ENCODE measurements at regions not wholly inside any gene's neighbourhood (a gene's known extent, or its start where the extent isn't known, plus 50 kb on each side); places are given as distances from the start of the nearest gene placed in this dataset.

DNA sequence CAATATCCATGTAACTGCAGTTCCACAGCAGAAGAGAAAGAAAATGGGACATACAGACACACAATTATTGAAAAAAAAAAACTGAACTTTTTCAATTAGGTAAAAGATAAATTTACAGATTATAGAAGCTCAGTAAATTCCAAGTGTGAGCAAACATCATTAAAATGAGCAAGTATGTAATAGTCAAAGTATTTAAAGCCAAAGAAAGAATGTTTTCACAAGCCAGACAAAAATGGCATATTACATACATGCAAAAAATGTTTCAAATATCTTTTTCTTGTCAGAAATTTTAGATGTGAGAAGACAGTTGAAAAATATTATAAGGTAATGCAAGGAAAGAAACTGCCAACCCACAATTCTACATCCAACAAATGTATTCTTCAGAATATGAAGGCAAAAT lies 150.2 kb upstream of the AKR1E2 start:
- Histone ChIP-seq H3K4me1 (ENCODE audit: insufficient read depth) (peaks cover 11% of the 10 kb centered on the region), H3K9me2 (replicated peaks; ENCODE audit: insufficient read depth) (no peaks in the 10 kb centered on the region), H3K27me3 (no peaks in the 10 kb centered on the region), H3K79me2 (no peaks in the 10 kb centered on the region), H3K36me3 (replicated peaks; ENCODE audit: insufficient read depth, low read depth) (no peaks in the 10 kb centered on the region), H4K20me1 (ENCODE audit: insufficient read depth, poor library complexity, severe bottlenecking) (no peaks in the 10 kb centered on the region), H3K9me3 (ENCODE audit: low read depth) (no peaks in the 10 kb centered on the region), H3K27ac (no peak overlapping the region), H3K4me3 (no peak overlapping the region), H3K4me2 (no peak overlapping the region), H2AFZ (no peak overlapping the region)
- TF ChIP-seq EZH2phosphoT487 (IDR thresholded peaks at IDR 0.05; ENCODE audit: low read depth, severe bottlenecking, unreplicated experiment) (no peak), EZH2 (IDR thresholded peaks at IDR 0.05; ENCODE audit: borderline replicate concordance) (no peak)
- TF ChIP-seq, protein P1, sequence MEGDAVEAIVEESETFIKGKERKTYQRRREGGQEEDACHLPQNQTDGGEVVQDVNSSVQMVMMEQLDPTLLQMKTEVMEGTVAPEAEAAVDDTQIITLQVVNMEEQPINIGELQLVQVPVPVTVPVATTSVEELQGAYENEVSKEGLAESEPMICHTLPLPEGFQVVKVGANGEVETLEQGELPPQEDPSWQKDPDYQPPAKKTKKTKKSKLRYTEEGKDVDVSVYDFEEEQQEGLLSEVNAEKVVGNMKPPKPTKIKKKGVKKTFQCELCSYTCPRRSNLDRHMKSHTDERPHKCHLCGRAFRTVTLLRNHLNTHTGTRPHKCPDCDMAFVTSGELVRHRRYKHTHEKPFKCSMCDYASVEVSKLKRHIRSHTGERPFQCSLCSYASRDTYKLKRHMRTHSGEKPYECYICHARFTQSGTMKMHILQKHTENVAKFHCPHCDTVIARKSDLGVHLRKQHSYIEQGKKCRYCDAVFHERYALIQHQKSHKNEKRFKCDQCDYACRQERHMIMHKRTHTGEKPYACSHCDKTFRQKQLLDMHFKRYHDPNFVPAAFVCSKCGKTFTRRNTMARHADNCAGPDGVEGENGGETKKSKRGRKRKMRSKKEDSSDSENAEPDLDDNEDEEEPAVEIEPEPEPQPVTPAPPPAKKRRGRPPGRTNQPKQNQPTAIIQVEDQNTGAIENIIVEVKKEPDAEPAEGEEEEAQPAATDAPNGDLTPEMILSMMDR (IDR thresholded peaks at IDR 0.05; ENCODE audit: poor library complexity) = no peak
- DNase-seq (ENCODE audit: low spot score) = no peak

DNA sequence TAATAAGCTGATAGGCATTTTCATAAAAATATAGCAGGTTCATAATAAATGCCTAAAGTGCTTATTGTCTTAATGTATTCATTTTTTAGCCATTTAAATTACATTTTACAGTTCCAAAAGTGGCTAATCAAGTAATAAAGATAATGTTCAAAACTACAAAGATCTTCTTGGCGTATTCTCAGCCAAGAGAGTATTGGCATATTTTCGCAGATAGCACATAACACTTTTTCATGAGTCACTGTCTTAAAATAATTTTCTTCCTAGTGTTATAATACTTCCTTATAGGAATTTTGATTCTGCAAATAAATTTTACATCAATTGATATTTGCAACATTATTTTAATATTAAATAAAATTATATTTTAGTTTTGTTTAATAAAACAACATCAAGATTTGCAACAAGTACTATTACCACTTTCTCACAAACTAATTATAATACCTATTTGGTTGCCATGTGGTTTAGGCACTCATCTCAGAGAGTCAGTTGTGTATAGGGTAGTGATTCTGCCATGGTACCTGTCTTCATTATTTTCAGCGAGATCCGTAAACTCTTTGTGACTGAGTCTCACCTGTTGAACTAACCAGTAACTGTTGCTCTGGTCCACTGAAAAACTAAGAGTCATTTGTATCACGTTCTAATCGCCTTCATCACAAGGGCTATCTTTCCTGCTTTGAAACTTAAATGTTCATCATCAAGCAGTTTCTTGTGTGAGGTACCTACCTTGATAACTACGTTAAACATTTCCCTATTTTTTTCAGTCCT lies 152.5 kb upstream of the AKR1E2 start:
- H3K9me2 ChIP-seq (replicated peaks; ENCODE audit: insufficient read depth) = no peaks in the 10 kb centered on the region
- no peak overlapping the region for H3K4me3 ChIP-seq
- no peaks in the 10 kb centered on the region for H3K9me3 ChIP-seq (ENCODE audit: low read depth)
- TF ChIP-seq, protein P1 (IDR thresholded peaks at IDR 0.05; ENCODE audit: poor library complexity) = no peak
- TF ChIP-seq EZH2 (IDR thresholded peaks at IDR 0.05; ENCODE audit: borderline replicate concordance) (no peak), EZH2phosphoT487 (IDR thresholded peaks at IDR 0.05; ENCODE audit: low read depth, severe bottlenecking, unreplicated experiment) (no peak)
- no peak overlapping the region for H2AFZ ChIP-seq
- H3K79me2 ChIP-seq = no peaks in the 10 kb centered on the region
- no peaks in the 10 kb centered on the region for H3K27me3 ChIP-seq
- H4K20me1 ChIP-seq (ENCODE audit: insufficient read depth, poor library complexity, severe bottlenecking) = no peaks in the 10 kb centered on the region
- H3K27ac ChIP-seq = peak overlapping the region; percentile 6
- H3K36me3 ChIP-seq (replicated peaks; ENCODE audit: insufficient read depth, low read depth) = no peaks in the 10 kb centered on the region
- 91% methylated on average over 7 of the region's 7 CpGs for WGBS (ENCODE audit: low lambda C conversion rate, missing lambda C conversion rate)
- H3K4me2 ChIP-seq = no peak overlapping the region
- peaks cover 3% of the 10 kb centered on the region for H3K4me1 ChIP-seq (ENCODE audit: insufficient read depth)
- no peak for DNase-seq (ENCODE audit: low spot score)

DNA sequence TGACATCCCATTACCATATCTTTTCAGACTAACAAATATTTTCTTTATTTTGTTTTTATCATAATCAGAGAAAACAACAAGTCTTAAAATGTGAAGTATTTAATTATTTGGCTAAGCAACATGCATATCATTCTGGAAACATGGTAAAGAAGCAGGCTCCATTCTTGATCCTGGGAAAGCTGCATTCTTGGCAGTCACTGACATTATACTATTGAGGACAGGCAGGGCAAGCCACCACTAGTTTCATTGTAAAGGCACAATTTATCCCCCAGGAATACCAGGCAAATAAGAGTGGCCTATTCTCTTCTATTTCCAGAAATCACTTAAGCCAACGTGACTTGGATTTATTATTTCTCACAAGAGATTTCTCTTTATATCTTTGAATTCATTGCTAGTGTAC lies 153.8 kb upstream of the AKR1E2 start:
- no peak for DNase-seq (ENCODE audit: low spot score)
- Histone ChIP-seq H3K27ac (peak overlapping the region; percentile 13), H3K9me3 (ENCODE audit: low read depth) (no peaks in the 10 kb centered on the region), H3K27me3 (no peaks in the 10 kb centered on the region), H3K9me2 (replicated peaks; ENCODE audit: insufficient read depth) (no peaks in the 10 kb centered on the region), H4K20me1 (ENCODE audit: insufficient read depth, poor library complexity, severe bottlenecking) (no peaks in the 10 kb centered on the region), H3K36me3 (replicated peaks; ENCODE audit: insufficient read depth, low read depth) (no peaks in the 10 kb centered on the region), H3K4me3 (no peak overlapping the region), H3K4me1 (ENCODE audit: insufficient read depth) (no peaks in the 10 kb centered on the region), H3K79me2 (no peaks in the 10 kb centered on the region), H3K4me2 (no peak overlapping the region), H2AFZ (no peak overlapping the region)
- 85% methylated on average over 1 of the region's 1 CpG for WGBS (ENCODE audit: low lambda C conversion rate, missing lambda C conversion rate)
- TF ChIP-seq EZH2 (IDR thresholded peaks at IDR 0.05; ENCODE audit: borderline replicate concordance) = no peak
- TF ChIP-seq, protein P1 (IDR thresholded peaks at IDR 0.05; ENCODE audit: poor library complexity) = no peak
